ENCODE measurements at regions not wholly inside any gene's neighbourhood (a gene's known extent, or its start where the extent isn't known, plus 50 kb on each side); places are given as distances from the start of the nearest gene placed in this dataset.
"Not testable (repeated sequence)": the region's sequence is repeated elsewhere in the genome, so short reads cannot be mapped to it uniquely, and the experiment has no call there.

DNA sequence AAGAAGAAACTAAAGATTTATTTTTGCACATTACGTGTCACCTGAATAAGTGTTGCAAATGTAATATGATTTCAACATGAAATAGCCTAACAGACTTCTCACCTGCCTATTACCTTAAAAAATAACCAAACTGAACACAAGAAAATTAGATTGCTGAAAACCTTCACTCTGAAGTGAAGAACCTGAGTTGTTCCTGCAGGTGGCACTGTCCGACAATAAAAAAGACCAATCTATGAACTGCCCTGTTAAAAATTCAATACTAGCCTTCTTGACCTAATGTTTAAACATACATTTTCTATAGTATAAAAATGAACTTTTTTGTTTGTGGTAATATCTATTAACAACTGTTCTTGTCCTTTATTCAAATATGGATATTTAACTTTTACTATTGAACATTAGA, 69.2 kb upstream of the PNPLA4 start:
- H3K36me3 ChIP-seq (ENCODE audit: control insufficient read depth, insufficient read depth, low read length), result no peaks in the 10 kb centered on the region
- H3K4me3 ChIP-seq (replicated peaks in 1 of 4; ENCODE audit: control extremely low read depth in 1 of 4, insufficient read depth in 1 of 4, low read depth in 3 of 4, low read length in 4 of 4), result no peak overlapping the region
- no peak overlapping the region for H3K9ac ChIP-seq (ENCODE audit: insufficient read depth, low read length)
- no peaks in the 10 kb centered on the region for H4K20me1 ChIP-seq (ENCODE audit: control insufficient read depth, extremely low read depth, insufficient read depth, low read length)
- TF ChIP-seq, protein P1, sequence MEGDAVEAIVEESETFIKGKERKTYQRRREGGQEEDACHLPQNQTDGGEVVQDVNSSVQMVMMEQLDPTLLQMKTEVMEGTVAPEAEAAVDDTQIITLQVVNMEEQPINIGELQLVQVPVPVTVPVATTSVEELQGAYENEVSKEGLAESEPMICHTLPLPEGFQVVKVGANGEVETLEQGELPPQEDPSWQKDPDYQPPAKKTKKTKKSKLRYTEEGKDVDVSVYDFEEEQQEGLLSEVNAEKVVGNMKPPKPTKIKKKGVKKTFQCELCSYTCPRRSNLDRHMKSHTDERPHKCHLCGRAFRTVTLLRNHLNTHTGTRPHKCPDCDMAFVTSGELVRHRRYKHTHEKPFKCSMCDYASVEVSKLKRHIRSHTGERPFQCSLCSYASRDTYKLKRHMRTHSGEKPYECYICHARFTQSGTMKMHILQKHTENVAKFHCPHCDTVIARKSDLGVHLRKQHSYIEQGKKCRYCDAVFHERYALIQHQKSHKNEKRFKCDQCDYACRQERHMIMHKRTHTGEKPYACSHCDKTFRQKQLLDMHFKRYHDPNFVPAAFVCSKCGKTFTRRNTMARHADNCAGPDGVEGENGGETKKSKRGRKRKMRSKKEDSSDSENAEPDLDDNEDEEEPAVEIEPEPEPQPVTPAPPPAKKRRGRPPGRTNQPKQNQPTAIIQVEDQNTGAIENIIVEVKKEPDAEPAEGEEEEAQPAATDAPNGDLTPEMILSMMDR (conservative IDR thresholded peaks at IDR 0.05 in 1 of 2, IDR thresholded peaks at IDR 0.05 in 1 of 2; ENCODE audit: low read depth in 1 of 2, low read length in 2 of 2), result peak; percentile 41 to 43
- TF ChIP-seq EZH2 (IDR thresholded peaks at IDR 0.05; ENCODE audit: low read length, missing control alignments), result no peak
- H3K4me2 ChIP-seq (ENCODE audit: extremely low read depth, insufficient read depth, low read length), result no peak overlapping the region
- peak; percentile 17 to 55 for DNase-seq (ENCODE audit: low read depth in 2 of 2)
- no peaks in the 10 kb centered on the region for H3K4me1 ChIP-seq (ENCODE audit: control insufficient read depth, extremely low read depth, insufficient read depth, low read length)
- no peak overlapping the region for H3K27ac ChIP-seq (ENCODE audit: insufficient read depth, low read length)
- H3K79me2 ChIP-seq (ENCODE audit: control insufficient read depth, insufficient read depth, low read length), result no peaks in the 10 kb centered on the region
- H2AFZ ChIP-seq (ENCODE audit: low read length), result no peak overlapping the region
- no peaks in the 10 kb centered on the region for H3K27me3 ChIP-seq (ENCODE audit: control insufficient read depth, insufficient read depth, low read length)
- no peaks in the 10 kb centered on the region for H3K9me3 ChIP-seq (ENCODE audit: control insufficient read depth, insufficient read depth, low read depth, low read length)

DNA sequence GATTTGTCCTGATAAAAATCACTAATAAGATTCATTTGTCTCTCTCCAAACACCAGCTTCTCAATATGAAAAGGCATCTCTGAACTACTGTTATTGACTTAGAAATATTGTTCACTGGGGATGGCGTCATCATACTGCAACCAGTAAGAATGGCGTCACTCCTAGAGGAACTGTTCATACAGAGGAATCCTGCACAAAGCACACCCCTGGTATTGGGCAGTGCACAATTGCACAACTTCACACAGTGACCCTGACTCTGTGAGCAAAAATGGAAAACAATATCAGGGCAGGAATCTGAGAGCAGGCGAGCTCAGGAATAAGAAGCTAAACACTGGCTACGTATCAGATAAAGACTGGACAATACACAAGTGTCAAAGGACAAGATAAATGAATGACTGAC, 66.7 kb upstream of the PNPLA4 start:
- Histone ChIP-seq H2AFZ (ENCODE audit: low read length) (no peak overlapping the region), H3K27me3 (ENCODE audit: control insufficient read depth, insufficient read depth, low read length) (no peaks in the 10 kb centered on the region), H3K9ac (ENCODE audit: insufficient read depth, low read length) (no peak overlapping the region), H3K79me2 (ENCODE audit: control insufficient read depth, insufficient read depth, low read length) (no peaks in the 10 kb centered on the region), H3K9me3 (ENCODE audit: control insufficient read depth, insufficient read depth, low read depth, low read length) (no peaks in the 10 kb centered on the region), H4K20me1 (ENCODE audit: control insufficient read depth, extremely low read depth, insufficient read depth, low read length) (no peaks in the 10 kb centered on the region), H3K4me2 (ENCODE audit: extremely low read depth, insufficient read depth, low read length) (no peak overlapping the region), H3K4me3 (replicated peaks in 1 of 4; ENCODE audit: control extremely low read depth in 1 of 4, insufficient read depth in 1 of 4, low read depth in 3 of 4, low read length in 4 of 4) (no peak overlapping the region), H3K4me1 (ENCODE audit: control insufficient read depth, extremely low read depth, insufficient read depth, low read length) (no peaks in the 10 kb centered on the region), H3K27ac (ENCODE audit: insufficient read depth, low read length) (no peak overlapping the region), H3K36me3 (ENCODE audit: control insufficient read depth, insufficient read depth, low read length) (no peaks in the 10 kb centered on the region)
- no peak for TF ChIP-seq EZH2 (IDR thresholded peaks at IDR 0.05; ENCODE audit: low read length, missing control alignments)
- TF ChIP-seq, protein P1 (conservative IDR thresholded peaks at IDR 0.05 in 1 of 2, IDR thresholded peaks at IDR 0.05 in 1 of 2; ENCODE audit: low read depth in 1 of 2, low read length in 2 of 2), result no peak
- no peak for DNase-seq (ENCODE audit: low read depth in 2 of 2)

- H3K79me2 ChIP-seq (ENCODE audit: control insufficient read depth, insufficient read depth, low read length); H4K20me1 ChIP-seq (ENCODE audit: control insufficient read depth, extremely low read depth, insufficient read depth, low read length); H3K4me2 ChIP-seq (ENCODE audit: extremely low read depth, insufficient read depth, low read length); H3K4me1 ChIP-seq (ENCODE audit: control insufficient read depth, extremely low read depth, insufficient read depth, low read length); H3K9me3 ChIP-seq (ENCODE audit: control insufficient read depth, insufficient read depth, low read depth, low read length); H3K36me3 ChIP-seq (ENCODE audit: control insufficient read depth, insufficient read depth, low read length); H2AFZ ChIP-seq (ENCODE audit: low read length); H3K9ac ChIP-seq (ENCODE audit: insufficient read depth, low read length); H3K4me3 ChIP-seq (replicated peaks in 1 of 4; ENCODE audit: control extremely low read depth in 1 of 4, insufficient read depth in 1 of 4, low read depth in 3 of 4, low read length in 4 of 4); H3K27ac ChIP-seq (ENCODE audit: insufficient read depth, low read length); H3K27me3 ChIP-seq (ENCODE audit: control insufficient read depth, insufficient read depth, low read length): not testable (repeated sequence)
- peak in 1 of 2 donors; percentile 87 for DNase-seq (ENCODE audit: low read depth in 2 of 2)
These were observed 61.0 kb upstream of the PNPLA4 start for GRCh38 chrX:7988013-7988759.
